ENCODE measurements at regions not wholly inside any gene's neighbourhood (a gene's known extent, or its start where the extent isn't known, plus 50 kb on each side); places are given as distances from the start of the nearest gene placed in this dataset.

- no peak for DNase-seq (ENCODE audit: low spot score)
Observed at GRCh38 chr3:130260918-130261317, 84.6 kb upstream of the COL6A5 start.

GRCh38 chr3:130263708-130264107 lies 81.8 kb upstream of the COL6A5 start:
- DNase-seq (ENCODE audit: low spot score): no peak

- DNase-seq (ENCODE audit: low spot score): no peak
Observed at GRCh38 chr3:130266817-130267216, 78.7 kb upstream of the COL6A5 start.

- peak; percentile 47 for DNase-seq (ENCODE audit: low spot score)
Observed at GRCh38 chr3:130276203-130276803, 69.2 kb upstream of the COL6A5 start.

- no peak for DNase-seq (ENCODE audit: low spot score)
Observed at GRCh38 chr3:130288670-130289069, 56.8 kb upstream of the COL6A5 start.

- DNase-seq (ENCODE audit: low spot score): no peak
Observed at GRCh38 chr3:130291148-130291547, 54.3 kb upstream of the COL6A5 start.

GRCh38 chr3:130293247-130293646 lies 52.2 kb upstream of the COL6A5 start:
- DNase-seq (ENCODE audit: low spot score): no peak

Data from activated CD4-positive, alpha-beta T cell treated with anti-CD3 and anti-CD28 coated beads, Interleukin-2, Interleukin-4, amounts not matched to agents 100 ng/mL and 50 ng/mL, durations not matched to agents 16 hours and 8 hours (primary cell).